Right cardiac atrium (tissue), 5 donors: ENCODE measurements at regions not wholly inside any gene's neighbourhood (a gene's known extent, or its start where the extent isn't known, plus 50 kb on each side); places are given as distances from the start of the nearest gene placed in this dataset.
"Not testable (repeated sequence)": the region's sequence is repeated elsewhere in the genome, so short reads cannot be mapped to it uniquely, and the experiment has no call there.

ENCODE experiments used
- ATAC-seq, 2 donors: fragments of 200-7000 bp; cut with Tn5 transposase; one replicate each; pipeline versions ENCODE4 v1.8.0 to v1.9.1; 2020; ENCODE audit warnings: moderate library complexity in 2 of 2, mild to moderate bottlenecking in 1 of 2
- DNase-seq, 3 donors: peaks; one replicate each; pipeline ENCODE4 v3.0.0-alpha.2; 2020
- H3K27ac ChIP-seq: one replicate; pipeline ENCODE4 v1.5.1; 2013; ENCODE audit warnings: mild to moderate bottlenecking, low read length, control low read depth, moderate library complexity
- H3K27me3 ChIP-seq: one replicate; pipeline ENCODE4 v1.6.1; 2013; ENCODE audit not compliant: control insufficient read depth, insufficient read depth
- H3K4me1 ChIP-seq: one replicate; pipeline ENCODE4 v1.6.1; 2013; ENCODE audit warnings: low read length; ENCODE audit not compliant: control insufficient read depth, insufficient read depth
- H3K4me3 ChIP-seq: one replicate; pipeline ENCODE4 v1.5.1; 2013; ENCODE audit warnings: low read length, control low read depth
- H3K9me3 ChIP-seq: one replicate; pipeline ENCODE4 v1.6.1; 2013; ENCODE audit warnings: low read length; ENCODE audit not compliant: control insufficient read depth
- WGBS: extraction: QIAGEN DNeasy Blood & Tissue Kit; methylation state at CpG from one replicate; pipeline ENCODE4 v1.1.7; 2013; 5-methylcytosine and 5-hydroxymethylcytosine counted together
- intact Hi-C, 4 donors: fragments of 100-400 bp; cut with DNase I; formaldehyde crosslinking; loops; one replicate each; pipeline versions ENCODE4 v1.11.0 to v1.14.0; 2022 to 2023
- donor health status: healthy with polysubstance abuse.
- donor health status: DM: no; HTN: yes; CAD: no.
- donor health status: DM: no; HTN: no; CAD: no.
- donor health status: DM: no; HTN: yes; CAD: no; lungs with severe emphysema.
- donor health status: DM: yes; HTN: yes; CAD: no.

DNA sequence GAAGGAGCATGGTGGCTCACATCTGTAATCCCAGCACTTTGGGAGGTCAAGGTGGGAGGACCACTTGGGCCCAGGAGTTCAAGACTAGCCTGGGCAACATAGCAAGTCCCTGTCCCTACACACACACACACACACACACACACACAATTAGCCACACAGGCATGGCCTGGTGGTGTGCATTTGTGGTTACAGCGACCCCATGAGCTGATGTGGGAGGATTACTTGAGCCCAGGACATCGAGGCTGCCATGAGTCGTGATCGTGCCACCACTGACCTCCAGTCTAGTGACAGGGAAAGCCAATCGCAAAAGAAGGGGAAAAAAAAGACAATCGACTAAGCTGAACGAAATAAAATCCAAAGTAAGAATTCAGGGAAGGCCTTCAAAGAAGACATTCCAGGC lies 67.9 kb downstream of the TBX3 start:
- no peaks in the 10 kb centered on the region for H3K4me1 ChIP-seq
- intact Hi-C loops: no loop called here
- no peaks in the 10 kb centered on the region for H3K27me3 ChIP-seq
- H3K27ac ChIP-seq: no peak overlapping the region
- no peaks in the 10 kb centered on the region for H3K9me3 ChIP-seq
- no peak for ATAC-seq
- 89% methylated on average over 7 of the region's 7 CpGs for WGBS
- DNase-seq: no peak
- no peak overlapping the region for H3K4me3 ChIP-seq

DNA sequence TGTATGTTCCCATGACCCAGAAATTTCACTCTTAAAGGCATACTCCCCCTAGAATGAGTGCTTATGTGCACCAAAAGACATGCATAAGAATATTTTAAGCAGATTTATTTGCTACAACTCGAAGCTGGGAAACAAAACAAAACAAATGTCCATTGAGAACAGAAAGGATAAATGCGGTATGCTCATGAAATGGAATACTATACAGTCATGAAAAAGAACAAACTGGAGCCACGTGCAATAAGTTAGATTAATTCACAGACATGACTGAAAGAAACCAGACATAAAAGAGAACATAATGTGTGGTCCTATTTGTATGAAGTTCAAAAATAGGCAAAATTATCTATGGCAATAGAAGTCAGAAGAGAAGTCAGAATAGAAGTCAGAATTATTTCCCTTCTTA lies 69.9 kb downstream of the TBX3 start:
- Histone ChIP-seq H3K27ac (no peak overlapping the region), H3K4me1 (no peaks in the 10 kb centered on the region), H3K9me3 (no peaks in the 10 kb centered on the region), H3K4me3 (no peak overlapping the region), H3K27me3 (no peaks in the 10 kb centered on the region)
- ATAC-seq: no peak
- intact Hi-C loops: no loop called here
- WGBS: 71% methylated on average over 3 of the region's 3 CpGs
- DNase-seq: no peak

DNA sequence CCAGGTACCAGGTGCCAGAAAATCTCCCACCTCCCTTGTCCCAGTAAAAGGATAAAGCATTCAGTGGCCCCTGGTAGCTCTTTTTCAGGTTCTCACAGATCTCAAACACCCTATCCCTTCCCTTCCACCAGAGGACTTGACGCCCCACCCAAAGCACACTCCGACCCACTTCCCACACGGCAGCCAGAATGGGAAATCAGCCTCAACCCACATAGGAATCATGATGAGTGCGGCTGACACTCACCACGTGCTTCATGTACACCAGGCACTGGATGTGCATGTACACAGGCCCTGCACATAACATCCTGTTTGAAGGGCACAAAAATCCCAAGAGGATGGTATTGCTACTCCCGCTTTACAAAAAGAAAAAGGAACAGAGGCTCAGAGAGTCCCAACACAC lies 71.9 kb downstream of the TBX3 start:
- H3K27me3 ChIP-seq: no peaks in the 10 kb centered on the region
- intact Hi-C loops: no loop called here

DNA sequence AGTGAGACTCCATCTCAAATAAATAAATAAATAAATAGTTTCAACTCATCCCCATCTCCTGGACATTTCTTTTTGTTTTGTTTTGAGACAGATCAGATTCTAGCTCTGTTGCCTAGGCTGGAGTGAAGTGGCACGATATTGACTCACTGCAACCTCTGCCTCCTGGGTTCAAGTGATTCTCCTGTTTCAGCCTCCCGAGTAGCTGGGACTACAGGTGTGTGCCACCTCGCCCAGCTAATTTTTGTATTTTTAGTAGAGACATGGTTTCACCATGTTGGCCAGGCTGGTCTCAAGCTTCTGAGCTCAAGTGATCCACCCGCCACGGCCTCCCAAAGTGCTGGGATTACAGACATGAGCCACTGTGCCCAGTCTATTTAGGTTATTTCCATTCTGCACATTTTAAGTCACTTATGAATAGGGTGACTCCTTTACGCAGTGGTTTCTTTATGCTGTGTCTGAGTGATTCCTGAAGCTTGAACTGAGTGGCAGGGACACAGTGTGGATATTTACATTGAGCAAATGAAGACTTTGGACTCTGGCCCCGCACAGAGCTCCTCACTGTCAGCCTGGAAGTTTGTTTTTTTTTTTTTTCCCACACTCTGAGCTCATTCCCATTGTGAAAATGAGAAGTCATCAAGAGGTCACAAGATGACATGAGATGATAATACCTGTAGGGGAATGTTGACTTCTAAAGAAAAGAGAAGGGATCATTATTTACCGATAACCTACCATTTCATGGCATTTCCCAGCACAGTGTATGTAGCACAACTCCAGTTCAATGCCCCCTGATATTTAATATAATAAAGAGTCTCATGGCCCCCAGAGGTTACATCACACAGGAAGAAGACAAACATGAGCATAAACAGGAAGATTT lies 72.6 kb downstream of the TBX3 start:
- 80% methylated on average over 8 of the region's 8 CpGs for WGBS
- H3K4me1 ChIP-seq: no peaks in the 10 kb centered on the region
- ATAC-seq: no peak
- no peak for DNase-seq
- H3K4me3 ChIP-seq: no peak overlapping the region
- no peaks in the 10 kb centered on the region for H3K27me3 ChIP-seq
- intact Hi-C loops: no loop called here
- H3K9me3 ChIP-seq: no peaks in the 10 kb centered on the region
- no peak overlapping the region for H3K27ac ChIP-seq

More for the DNA sequence above, 71.9 kb downstream of the TBX3 start:
- H3K4me1 ChIP-seq: no peaks in the 10 kb centered on the region
- ATAC-seq (no peak), DNase-seq (no peak)
- no peak overlapping the region for H3K27ac ChIP-seq
- no peaks in the 10 kb centered on the region for H3K9me3 ChIP-seq
- 67% methylated on average over 6 of the region's 6 CpGs for WGBS
- H3K4me3 ChIP-seq: no peak overlapping the region

DNA sequence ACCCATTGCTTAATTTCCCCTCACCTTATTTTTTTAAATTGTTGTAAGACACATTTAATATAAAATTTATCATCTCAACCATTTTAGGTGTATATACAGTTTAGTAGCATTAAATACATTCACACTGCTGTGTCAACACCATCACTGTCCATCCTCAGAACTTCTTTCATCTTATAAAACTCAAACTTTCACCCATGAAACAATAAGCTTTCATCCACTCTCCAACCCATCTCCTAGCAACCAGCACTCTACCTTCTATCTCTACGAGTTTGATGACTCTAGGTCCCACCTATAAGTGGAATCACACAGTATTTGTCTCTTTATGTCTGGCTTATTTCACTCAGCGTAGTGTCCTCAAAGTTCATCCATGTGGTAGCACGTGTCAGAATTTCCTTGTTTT lies 75.5 kb downstream of the TBX3 start:
- DNase-seq: no peak
- no peak for ATAC-seq
- Histone ChIP-seq H3K9me3 (no peaks in the 10 kb centered on the region), H3K4me3 (no peak overlapping the region), H3K27ac (no peak overlapping the region), H3K27me3 (no peaks in the 10 kb centered on the region), H3K4me1 (no peaks in the 10 kb centered on the region)
- intact Hi-C loops: no loop called here
- WGBS: 77% methylated on average over 3 of the region's 3 CpGs

DNA sequence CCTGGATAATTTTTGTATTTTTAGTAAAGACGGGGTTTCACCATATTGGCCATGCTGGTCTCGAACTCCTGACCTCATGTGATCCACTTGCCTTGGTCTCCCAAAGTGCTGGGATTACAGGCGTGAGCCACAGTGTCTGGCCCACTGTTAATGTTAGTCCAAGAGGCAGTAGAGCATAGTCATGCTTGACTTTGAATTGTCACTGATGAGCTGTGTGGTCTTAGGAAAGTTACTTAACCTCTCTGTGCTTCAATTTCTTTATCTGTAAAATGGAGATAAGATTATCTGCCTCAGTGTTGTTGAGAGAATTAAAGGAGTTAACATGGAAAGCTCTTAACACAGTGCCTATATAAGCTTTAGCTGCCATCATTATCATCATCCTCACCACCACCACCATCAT lies 78.1 kb downstream of the TBX3 start:
- intact Hi-C loops: no loop called here
- Histone ChIP-seq H3K27ac (no peak overlapping the region), H3K4me1 (no peaks in the 10 kb centered on the region), H3K27me3 (no peaks in the 10 kb centered on the region), H3K4me3 (no peak overlapping the region), H3K9me3 (no peaks in the 10 kb centered on the region)
- ATAC-seq (no peak), DNase-seq (no peak)
- WGBS: 94% methylated on average over 3 of the region's 3 CpGs

DNA sequence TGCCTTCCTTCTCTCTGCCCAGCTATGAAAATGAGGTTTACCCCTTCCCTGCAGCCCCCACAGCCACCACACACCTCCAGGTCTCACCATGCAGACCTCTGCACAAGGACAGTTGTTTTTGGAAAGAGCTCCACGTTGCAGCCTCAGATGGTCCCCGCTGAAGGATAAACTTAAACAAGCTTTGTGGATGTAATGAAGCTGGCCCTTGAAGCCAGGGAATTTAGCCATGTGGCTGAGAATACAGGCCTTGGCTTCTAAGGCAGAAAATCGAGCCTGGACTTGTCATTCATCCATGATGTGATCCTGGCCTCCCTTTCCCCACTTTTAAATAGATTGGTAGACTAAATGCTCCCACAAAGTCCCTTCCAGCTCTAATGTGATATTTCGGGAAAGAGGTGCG lies 79.4 kb downstream of the TBX3 start:
- ATAC-seq (no peak), DNase-seq (no peak)
- Histone ChIP-seq H3K27ac (no peak overlapping the region), H3K4me3 (no peak overlapping the region), H3K4me1 (no peaks in the 10 kb centered on the region), H3K9me3 (no peaks in the 10 kb centered on the region), H3K27me3 (no peaks in the 10 kb centered on the region)
- intact Hi-C loops: no loop called here
- 45% methylated on average over 5 of the region's 5 CpGs for WGBS

DNA sequence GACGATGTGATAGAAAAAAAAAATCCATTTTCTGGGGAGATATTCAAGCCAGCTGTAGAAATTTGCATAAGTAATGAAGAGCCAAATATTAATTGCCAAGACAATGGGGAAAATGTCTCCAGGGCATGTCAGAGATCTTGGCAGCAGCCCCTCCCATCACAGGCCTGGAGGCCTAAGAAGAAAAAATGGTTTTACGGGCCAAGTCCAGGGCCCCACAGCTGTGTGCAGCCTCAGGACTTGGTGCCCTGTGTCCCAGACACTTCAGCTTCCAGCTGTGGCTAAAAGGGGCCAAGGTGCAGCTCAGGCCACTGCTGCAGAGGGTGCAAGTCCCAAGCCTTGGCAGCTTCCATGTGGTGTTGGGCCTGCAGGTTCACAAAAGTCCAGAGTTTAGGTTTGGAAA lies 83.4 kb downstream of the TBX3 start:
- intact Hi-C loops, H3K4me3 ChIP-seq, H3K27me3 ChIP-seq, ATAC-seq, H3K27ac ChIP-seq, DNase-seq, H3K9me3 ChIP-seq, H3K4me1 ChIP-seq: not testable (repeated sequence)
- 62% methylated on average over 2 of the region's 2 CpGs for WGBS

DNA sequence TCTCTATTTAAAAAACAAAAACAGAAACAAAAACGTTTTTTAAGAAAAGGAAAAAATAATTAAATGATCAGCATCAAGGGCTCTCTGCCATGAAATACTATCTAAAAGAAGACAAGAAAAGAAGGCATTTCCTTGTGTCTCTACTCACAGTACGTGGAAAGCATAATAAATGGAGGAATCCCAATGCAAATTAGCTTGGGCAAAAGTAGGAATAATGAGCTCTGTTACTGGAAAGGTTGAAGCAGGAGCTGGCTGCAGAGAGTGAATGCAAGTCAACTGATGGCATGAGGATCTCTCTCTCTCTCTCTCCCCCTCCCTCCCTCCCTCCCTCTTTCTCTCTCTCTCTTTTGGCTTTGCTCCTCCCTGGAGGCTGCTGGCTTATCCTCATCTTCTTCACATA lies 85.9 kb downstream of the TBX3 start:
- no peak overlapping the region for H3K27ac ChIP-seq
- intact Hi-C loops: no loop called here
- no peak for ATAC-seq
- H3K9me3 ChIP-seq: no peaks in the 10 kb centered on the region
- no peaks in the 10 kb centered on the region for H3K4me1 ChIP-seq
- H3K27me3 ChIP-seq: no peaks in the 10 kb centered on the region
- no peak overlapping the region for H3K4me3 ChIP-seq
- WGBS: 20% methylated on average over 2 of the region's 2 CpGs
- DNase-seq: no peak

DNA sequence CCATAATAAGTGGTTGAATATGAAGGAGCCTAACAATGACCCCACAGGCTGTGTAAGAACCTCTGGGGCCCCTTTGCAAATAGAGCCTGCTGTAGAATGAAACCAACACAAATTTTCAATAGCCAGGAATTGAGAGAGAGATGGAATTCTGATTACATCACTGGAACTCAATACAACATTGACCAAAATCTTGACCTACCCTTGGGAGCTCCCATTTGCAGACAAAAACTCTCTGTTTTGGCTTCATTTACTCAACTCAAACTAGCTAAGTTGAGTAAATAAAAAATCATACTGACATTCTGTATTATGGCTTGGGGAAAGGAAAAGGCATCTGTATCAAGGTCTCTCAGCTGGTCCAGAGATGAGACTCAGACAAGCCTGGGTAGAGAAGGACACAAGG lies 91.0 kb downstream of the TBX3 start:
- Histone ChIP-seq H3K4me3 (no peak overlapping the region), H3K27ac (no peak overlapping the region), H3K9me3 (peaks cover 2% of the 10 kb centered on the region), H3K27me3 (no peaks in the 10 kb centered on the region), H3K4me1 (no peaks in the 10 kb centered on the region)
- no peak for DNase-seq
- no peak for ATAC-seq
- intact Hi-C loops: no loop called here

DNA sequence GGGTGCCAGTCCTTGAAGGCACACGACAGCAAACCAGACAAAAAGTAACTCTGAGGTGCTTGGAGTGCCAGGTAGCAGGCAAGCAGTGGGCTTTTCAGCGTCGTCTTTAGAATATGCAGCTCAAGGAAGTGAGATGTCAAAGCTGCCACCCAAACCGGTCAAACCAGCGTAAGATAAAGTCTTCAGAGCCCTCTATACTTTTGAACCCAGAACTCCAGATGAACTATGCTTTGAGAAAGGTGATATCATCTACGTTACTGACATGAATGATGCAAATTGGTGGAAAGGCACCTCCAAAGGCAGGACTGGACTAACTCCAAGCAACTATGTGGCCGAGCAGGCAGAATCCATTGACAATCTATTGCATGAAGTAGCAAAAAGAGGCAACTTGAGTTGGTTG lies 95.9 kb downstream of the TBX3 start:
- no peaks in the 10 kb centered on the region for H3K4me1 ChIP-seq
- 72% methylated on average over 7 of the region's 7 CpGs for WGBS

DNA sequence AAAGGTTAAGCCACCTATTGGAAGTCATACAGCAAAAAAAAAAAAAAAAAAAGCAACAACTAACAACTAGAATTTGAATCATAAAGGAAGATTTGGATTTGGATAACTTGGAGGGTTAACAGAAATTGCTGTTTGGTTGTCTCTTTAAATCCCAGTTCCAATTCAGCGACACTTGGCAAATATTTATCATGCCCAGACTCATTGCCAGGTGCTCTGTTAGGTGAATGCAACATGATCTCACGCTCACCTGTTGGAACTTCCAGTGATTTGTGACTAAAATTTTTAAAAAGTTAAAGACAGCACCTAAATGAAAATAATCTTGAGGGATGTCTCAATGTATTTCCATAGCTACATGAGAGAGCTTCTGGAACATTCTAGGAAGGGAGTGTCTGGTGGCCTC lies 103.7 kb downstream of the TBX3 start:
- Histone ChIP-seq H3K4me1 (no peaks in the 10 kb centered on the region), H3K4me3 (no peak overlapping the region), H3K27ac (no peak overlapping the region), H3K27me3 (no peaks in the 10 kb centered on the region), H3K9me3 (no peaks in the 10 kb centered on the region)
- WGBS: 83% methylated on average over 2 of the region's 2 CpGs
- ATAC-seq (no peak), DNase-seq (no peak)
- intact Hi-C loops: no loop called here

More for the DNA sequence above, 95.9 kb downstream of the TBX3 start:
- DNase-seq: no peak
- Histone ChIP-seq H3K9me3 (peaks cover 2% of the 10 kb centered on the region), H3K27me3 (no peaks in the 10 kb centered on the region), H3K27ac (no peak overlapping the region), H3K4me3 (no peak overlapping the region)
- intact Hi-C loops: no loop called here
- ATAC-seq: no peak
